Fibroblast of lung (primary cell): ENCODE measurements at regions not wholly inside any gene's neighbourhood (a gene's known extent, or its start where the extent isn't known, plus 50 kb on each side); places are given as distances from the start of the nearest gene placed in this dataset.
"Not testable (repeated sequence)": the region's sequence is repeated elsewhere in the genome, so short reads cannot be mapped to it uniquely, and the experiment has no call there.

ENCODE experiments used
- DNase-seq, 2 donors: peaks; one replicate each; pipeline versions ENCODE4 v3.0.0 to v3.0.0-alpha.2; 2010; ENCODE audit warnings: low read depth in 2 of 2
- H2AFZ ChIP-seq: 2 replicates; pipeline ENCODE4 v1.5.1; 2012; ENCODE audit warnings: low read length, control low read depth, inconsistent platforms
- H3K27ac ChIP-seq: 2 replicates; pipeline ENCODE4 v1.5.1; 2011; ENCODE audit warnings: low read length, control low read depth; ENCODE audit not compliant: insufficient read depth
- H3K27me3 ChIP-seq: 2 replicates; pipeline ENCODE4 v1.5.1; 2011; ENCODE audit warnings: mild to moderate bottlenecking, low read length; ENCODE audit not compliant: control insufficient read depth, insufficient read depth
- H3K36me3 ChIP-seq: 2 replicates; pipeline ENCODE4 v1.5.1; 2011; ENCODE audit warnings: low read length; ENCODE audit not compliant: control insufficient read depth, insufficient read depth
- H3K4me1 ChIP-seq: 2 replicates; pipeline ENCODE4 v1.5.1; 2011; ENCODE audit warnings: low read length; ENCODE audit not compliant: control insufficient read depth, insufficient read depth; ENCODE audit errors: extremely low read depth
- H3K4me2 ChIP-seq: 2 replicates; pipeline ENCODE4 v1.5.1; 2011; ENCODE audit warnings: low read length, control low read depth; ENCODE audit not compliant: insufficient read depth; ENCODE audit errors: extremely low read depth
- H3K4me3 ChIP-seq, 4 experiments: fragments of 200-600 bp in 1 of 4; sonication (generic) in 1 of 4; replicated peaks in 1 of 4; 2 replicates each; pipeline ENCODE4 v1.5.1; 2011 to 2016; ENCODE audit warnings: low read length in 4 of 4, low read depth in 3 of 4, mild to moderate bottlenecking in 3 of 4, control low read depth in 2 of 4, inconsistent platforms in 1 of 4, mixed read lengths in 1 of 4; ENCODE audit not compliant: insufficient read depth in 1 of 4; ENCODE audit errors: control extremely low read depth in 1 of 4
- H3K79me2 ChIP-seq: 2 replicates; pipeline ENCODE4 v1.5.1; 2012; ENCODE audit warnings: mild to moderate bottlenecking, low read length, inconsistent platforms; ENCODE audit not compliant: control insufficient read depth, insufficient read depth
- H3K9ac ChIP-seq: 2 replicates; pipeline ENCODE4 v1.5.1; 2011; ENCODE audit warnings: mild to moderate bottlenecking, low read length, control low read depth; ENCODE audit not compliant: insufficient read depth
- H3K9me3 ChIP-seq: 2 replicates; pipeline ENCODE4 v1.5.1; 2012; ENCODE audit warnings: low read depth, low read length; ENCODE audit not compliant: control insufficient read depth, insufficient read depth
- H4K20me1 ChIP-seq: 2 replicates; pipeline ENCODE4 v1.5.1; 2011; ENCODE audit warnings: low read length; ENCODE audit not compliant: control insufficient read depth, insufficient read depth; ENCODE audit errors: extremely low read depth

DNA sequence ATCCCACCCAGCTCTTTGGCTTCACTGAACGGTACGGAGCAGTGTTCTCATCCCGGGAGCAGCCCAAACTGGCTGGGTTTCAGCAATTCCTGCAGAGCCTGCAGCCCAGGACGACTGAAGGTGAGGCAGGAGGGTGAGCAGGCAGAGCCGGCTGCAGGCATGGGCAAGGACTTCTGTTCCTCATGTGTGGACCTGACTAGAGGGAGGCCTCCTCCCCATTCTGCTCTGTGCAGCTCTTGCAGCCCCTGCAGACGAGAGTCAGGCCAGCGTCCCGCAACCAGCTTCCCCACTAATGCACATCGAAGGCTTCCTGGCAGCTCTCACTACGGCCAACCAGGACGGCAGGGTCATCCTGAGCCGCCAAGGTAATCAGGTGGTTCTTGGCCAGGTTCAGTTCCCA is 97.8 kb upstream of the PZP start:
- H2AFZ ChIP-seq, H3K4me3 ChIP-seq, H3K9me3 ChIP-seq, DNase-seq, H3K36me3 ChIP-seq, H3K79me2 ChIP-seq, H3K27me3 ChIP-seq, H3K4me2 ChIP-seq, H3K4me1 ChIP-seq, H3K27ac ChIP-seq, H3K9ac ChIP-seq, H4K20me1 ChIP-seq: not testable (repeated sequence)

DNA sequence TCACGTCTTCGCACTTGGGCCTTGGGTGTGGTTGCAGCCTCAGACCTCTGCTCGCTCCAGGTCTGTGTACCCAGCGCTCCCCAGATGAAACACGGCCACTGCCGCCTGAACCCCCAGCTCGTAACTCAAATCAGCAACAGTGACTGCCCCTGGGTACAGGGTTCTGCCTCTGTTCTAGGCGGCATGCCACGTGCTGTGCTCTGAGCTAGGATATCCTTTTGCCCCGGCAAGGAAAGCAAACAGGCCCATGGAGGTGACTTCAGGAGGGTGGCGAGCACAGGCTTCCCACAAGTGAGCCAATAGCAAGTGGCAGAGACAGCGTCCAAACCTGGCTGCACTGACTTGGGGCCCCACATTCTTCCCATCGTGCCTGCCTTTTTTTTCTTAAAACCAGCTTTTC is 96.3 kb upstream of the PZP start:
- not testable (repeated sequence) for H3K9me3 ChIP-seq, H3K27me3 ChIP-seq, H3K4me1 ChIP-seq, H3K4me2 ChIP-seq, H4K20me1 ChIP-seq, H3K9ac ChIP-seq, H2AFZ ChIP-seq, DNase-seq, H3K79me2 ChIP-seq, H3K4me3 ChIP-seq, H3K27ac ChIP-seq, H3K36me3 ChIP-seq

DNA sequence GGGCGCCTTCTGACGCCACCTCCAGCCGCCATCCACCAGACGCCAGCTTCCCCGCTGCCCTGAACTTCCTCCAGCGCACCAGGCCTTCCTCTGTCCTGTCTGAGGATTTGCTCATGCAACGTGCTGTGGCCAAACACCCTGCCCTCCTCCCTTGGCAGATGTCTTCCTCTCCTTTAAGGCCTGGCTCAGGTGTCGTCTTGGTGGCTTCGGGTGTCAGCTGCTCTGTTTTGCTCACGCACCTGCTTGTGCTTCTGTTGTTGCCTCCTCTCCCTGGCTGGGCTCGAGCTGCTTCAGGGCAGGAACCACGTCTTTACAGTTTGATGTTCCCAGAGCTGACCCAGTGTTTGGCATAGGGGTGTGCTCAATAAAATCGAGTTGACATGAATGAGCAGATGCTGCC is 87.7 kb upstream of the PZP start:
- H3K27me3 ChIP-seq, H3K9me3 ChIP-seq, H3K4me2 ChIP-seq, H3K9ac ChIP-seq, H4K20me1 ChIP-seq, H3K4me3 ChIP-seq, H3K36me3 ChIP-seq, H2AFZ ChIP-seq, DNase-seq, H3K27ac ChIP-seq, H3K4me1 ChIP-seq, H3K79me2 ChIP-seq: not testable (repeated sequence)

DNA sequence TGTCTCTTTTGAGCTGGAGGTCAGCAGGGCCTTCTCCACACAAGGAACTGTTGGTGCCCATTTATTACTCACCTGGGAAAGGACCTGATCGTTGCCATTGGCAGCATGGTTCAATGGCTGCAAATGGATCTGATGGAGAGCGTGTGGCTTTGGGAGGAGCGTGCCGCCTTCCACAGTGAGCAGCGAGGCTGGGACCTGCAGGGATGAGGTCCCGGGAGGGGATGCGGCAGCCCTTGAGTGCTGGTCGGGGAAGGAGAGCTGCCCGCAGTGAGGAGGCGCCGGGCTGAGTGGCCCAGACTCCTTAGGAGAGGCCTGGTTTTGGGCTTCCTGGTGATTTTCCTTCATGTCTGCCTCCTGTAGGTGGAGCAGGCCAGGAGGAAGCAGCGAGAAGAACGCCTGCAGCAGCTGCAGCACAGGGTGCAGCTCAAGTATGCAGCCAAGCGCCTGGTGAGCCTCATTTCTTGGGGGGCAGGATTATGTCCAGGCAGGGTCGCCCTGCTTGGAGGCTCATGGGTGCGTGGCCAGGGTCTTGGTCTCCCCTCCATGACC is 86.0 kb upstream of the PZP start:
- not testable (repeated sequence) for H3K4me1 ChIP-seq, H3K36me3 ChIP-seq, H3K79me2 ChIP-seq, H3K27me3 ChIP-seq, H4K20me1 ChIP-seq, DNase-seq, H3K9ac ChIP-seq, H3K4me2 ChIP-seq, H3K27ac ChIP-seq, H3K4me3 ChIP-seq, H2AFZ ChIP-seq, H3K9me3 ChIP-seq

DNA sequence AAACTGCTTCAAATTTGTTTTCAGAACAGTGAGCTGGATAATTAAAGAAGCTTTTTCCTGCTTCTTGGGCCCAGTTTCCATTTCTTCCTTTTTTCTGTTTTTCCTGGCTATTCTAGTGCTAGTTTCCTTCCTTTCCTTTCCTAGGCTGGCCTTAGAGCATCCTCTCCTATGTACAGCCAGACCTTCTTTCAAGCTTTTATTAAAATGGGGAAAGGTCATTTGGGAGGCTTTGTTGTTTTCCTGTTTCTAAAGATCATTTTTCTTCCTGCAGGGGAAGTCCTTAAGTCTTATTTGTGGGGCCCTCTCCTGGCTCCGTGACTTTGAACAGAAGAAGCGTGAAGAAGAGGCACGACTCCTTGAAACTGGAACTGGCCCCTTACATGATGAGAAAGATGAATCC is 85.2 kb upstream of the PZP start:
- not testable (repeated sequence) for H3K27ac ChIP-seq

DNA sequence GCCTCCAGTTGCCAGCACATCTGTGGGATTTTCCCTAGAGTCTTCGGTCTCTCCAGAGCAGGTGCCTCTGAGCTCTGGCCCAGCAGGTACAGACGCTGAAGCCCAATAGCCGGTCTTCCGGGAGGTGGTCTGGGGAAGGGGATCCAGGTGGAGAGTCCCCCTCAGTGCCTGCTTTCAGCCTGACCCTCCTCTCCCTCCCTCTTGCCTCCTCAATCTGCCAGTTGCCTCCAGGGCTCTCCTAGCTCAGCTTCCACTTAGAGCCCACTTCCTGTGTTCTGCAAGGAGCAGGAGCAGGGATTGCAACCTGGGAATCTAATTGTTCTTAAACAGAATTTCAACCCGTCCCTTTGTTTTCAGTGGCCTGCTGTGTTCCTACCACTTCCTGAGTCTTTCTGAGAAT is 81.8 kb upstream of the PZP start:
- not testable (repeated sequence) for H3K27me3 ChIP-seq, H3K4me2 ChIP-seq, H3K9me3 ChIP-seq, H3K4me1 ChIP-seq, H3K4me3 ChIP-seq, DNase-seq, H4K20me1 ChIP-seq, H3K36me3 ChIP-seq, H3K9ac ChIP-seq, H3K79me2 ChIP-seq, H2AFZ ChIP-seq, H3K27ac ChIP-seq

More for the DNA sequence above, 85.2 kb upstream of the PZP start:
- H3K79me2 ChIP-seq, H3K4me2 ChIP-seq, H3K27me3 ChIP-seq, H3K36me3 ChIP-seq, H3K9ac ChIP-seq, DNase-seq, H2AFZ ChIP-seq, H3K9me3 ChIP-seq, H3K4me3 ChIP-seq, H3K4me1 ChIP-seq, H4K20me1 ChIP-seq: not testable (repeated sequence)

DNA sequence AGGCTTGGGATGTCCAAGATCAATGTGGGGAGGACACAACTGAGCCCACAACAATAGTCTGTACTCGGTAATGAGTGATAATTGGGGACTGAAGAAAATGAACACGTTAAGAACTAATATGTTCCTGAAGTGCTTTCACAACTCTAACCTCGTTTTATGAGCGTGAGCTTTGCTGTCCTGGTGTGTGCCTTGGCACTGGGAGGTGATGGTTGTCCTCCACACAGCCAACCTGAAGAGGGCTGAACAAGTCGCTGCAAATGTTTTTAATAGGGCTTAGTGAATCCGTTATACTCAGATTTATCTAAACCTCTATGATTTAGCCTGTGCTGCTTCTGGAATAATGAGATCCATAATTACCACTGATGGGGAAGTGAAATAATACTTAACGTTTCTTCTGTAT is 76.5 kb upstream of the PZP start:
- H4K20me1 ChIP-seq, DNase-seq, H3K27me3 ChIP-seq, H3K4me1 ChIP-seq, H2AFZ ChIP-seq, H3K4me2 ChIP-seq, H3K9me3 ChIP-seq, H3K9ac ChIP-seq, H3K36me3 ChIP-seq, H3K27ac ChIP-seq, H3K79me2 ChIP-seq: not testable (repeated sequence)
- peak overlapping the region in 1 of 4 experiments; percentile 56 for H3K4me3 ChIP-seq
